MCF 10A (cell line): ENCODE measurements at regions not wholly inside any gene's neighbourhood (a gene's known extent, or its start where the extent isn't known, plus 50 kb on each side); places are given as distances from the start of the nearest gene placed in this dataset.

Source experiments
- BruUV-seq: library from RNA; stranded (reverse); fragments of 400-500 nt; replicated peaks from 2 replicates; lab custom pipeline; 2021; lab: Mats Ljungman, UMichigan
- CTCF ChIA-PET: fragments of 300-600 bp; sonication (Branson Sonifier 250); formaldehyde crosslinking; extraction: SDS; loops from one replicate; lab custom pipeline; 2021; ENCODE audit warnings: antibody characterized with exemption, inconsistent platforms; lab: Yijun Ruan, JAX
- POLR2A ChIA-PET: fragments of 300-600, 350-650 bp; sonication (Branson Sonifier 250); formaldehyde crosslinking; extraction: SDS; loops from one replicate; lab custom pipeline; 2020; ENCODE audit warnings: antibody characterized with exemption, inconsistent platforms; lab: Yijun Ruan, JAX
- DNase-seq: peaks from one replicate; pipeline ENCODE4 v3.0.0-alpha.2; 2018; ENCODE audit not compliant: unreplicated experiment
- H3K27ac Mint-ChIP-seq: one replicate; pipeline ENCODE4 v1.8.0; 2022; ENCODE audit warnings: mild to moderate bottlenecking, low read depth, mixed read lengths; ENCODE audit not compliant: unreplicated experiment
- H3K27me3 Mint-ChIP-seq: one replicate; pipeline ENCODE4 v1.8.0; 2022; ENCODE audit warnings: mixed read lengths; ENCODE audit not compliant: insufficient read depth, unreplicated experiment
- H3K36me3 Mint-ChIP-seq: one replicate; pipeline ENCODE4 v1.8.0; 2022; ENCODE audit warnings: mild to moderate bottlenecking, moderate library complexity, mixed read lengths; ENCODE audit not compliant: insufficient read depth, unreplicated experiment
- H3K4me1 Mint-ChIP-seq: one replicate; pipeline ENCODE4 v1.8.0; 2022; ENCODE audit warnings: mixed read lengths; ENCODE audit not compliant: insufficient read depth, unreplicated experiment
- H3K4me3 Mint-ChIP-seq: one replicate; pipeline ENCODE4 v1.8.0; 2022; ENCODE audit warnings: mild to moderate bottlenecking, moderate library complexity, mixed read lengths; ENCODE audit not compliant: unreplicated experiment
- H3K9me3 Mint-ChIP-seq: one replicate; pipeline ENCODE4 v1.8.0; 2022; ENCODE audit warnings: mixed read lengths; ENCODE audit not compliant: unreplicated experiment
- intact Hi-C: fragments of 100-400 bp; cut with micrococcal nuclease; formaldehyde crosslinking; loops from 2 replicates; pipeline ENCODE4 v1.14.1; 2022
- TF ChIP-seq, protein P1 (sequence below): fragments of 200-600 bp; IDR thresholded peaks from one replicate; pipeline ENCODE4 v1.8.0; 2022; ENCODE audit warnings: antibody characterized with exemption, mild to moderate bottlenecking; ENCODE audit not compliant: unreplicated experiment

DNA sequence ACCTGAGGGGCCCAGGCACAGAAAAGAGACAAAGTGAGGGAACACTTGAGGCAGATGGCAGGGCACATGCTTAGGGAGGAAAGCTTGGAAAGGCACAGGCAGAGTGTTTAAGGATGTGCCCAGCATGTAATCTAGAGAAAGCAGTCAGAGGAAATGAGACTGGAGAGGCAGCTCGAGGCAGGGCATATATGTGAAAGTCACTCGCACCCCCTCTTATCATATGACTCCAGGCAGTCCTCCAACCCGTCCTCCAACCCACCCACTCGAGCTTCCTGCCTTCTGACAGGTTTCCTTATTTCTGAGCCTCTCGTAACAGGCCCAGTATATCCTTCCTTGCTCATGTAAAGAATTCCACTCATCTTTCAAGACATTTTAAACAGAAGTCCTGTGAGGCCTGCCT, 294.0 kb downstream of the SOX2 start:
- DNase-seq = no peak
- Mint-ChIP-seq H3K36me3 (no peaks in the 10 kb centered on the region), H3K27me3 (no peaks in the 10 kb centered on the region), H3K9me3 (no peaks in the 10 kb centered on the region), H3K4me3 (no peak overlapping the region), H3K4me1 (no peaks in the 10 kb centered on the region), H3K27ac (no peak overlapping the region)
- no TSS peak for BruUV-seq
- intact Hi-C loops = no loop called here
- CTCF ChIA-PET = interaction anchor here (1.0 kb wide), 1 partner anchor 24 kb away, joined by 3 read pairs; no protein-coding TSS in a partner anchor
- POLR2A ChIA-PET = no interaction called here
- TF ChIP-seq, protein P1, sequence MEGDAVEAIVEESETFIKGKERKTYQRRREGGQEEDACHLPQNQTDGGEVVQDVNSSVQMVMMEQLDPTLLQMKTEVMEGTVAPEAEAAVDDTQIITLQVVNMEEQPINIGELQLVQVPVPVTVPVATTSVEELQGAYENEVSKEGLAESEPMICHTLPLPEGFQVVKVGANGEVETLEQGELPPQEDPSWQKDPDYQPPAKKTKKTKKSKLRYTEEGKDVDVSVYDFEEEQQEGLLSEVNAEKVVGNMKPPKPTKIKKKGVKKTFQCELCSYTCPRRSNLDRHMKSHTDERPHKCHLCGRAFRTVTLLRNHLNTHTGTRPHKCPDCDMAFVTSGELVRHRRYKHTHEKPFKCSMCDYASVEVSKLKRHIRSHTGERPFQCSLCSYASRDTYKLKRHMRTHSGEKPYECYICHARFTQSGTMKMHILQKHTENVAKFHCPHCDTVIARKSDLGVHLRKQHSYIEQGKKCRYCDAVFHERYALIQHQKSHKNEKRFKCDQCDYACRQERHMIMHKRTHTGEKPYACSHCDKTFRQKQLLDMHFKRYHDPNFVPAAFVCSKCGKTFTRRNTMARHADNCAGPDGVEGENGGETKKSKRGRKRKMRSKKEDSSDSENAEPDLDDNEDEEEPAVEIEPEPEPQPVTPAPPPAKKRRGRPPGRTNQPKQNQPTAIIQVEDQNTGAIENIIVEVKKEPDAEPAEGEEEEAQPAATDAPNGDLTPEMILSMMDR = no peak

DNA sequence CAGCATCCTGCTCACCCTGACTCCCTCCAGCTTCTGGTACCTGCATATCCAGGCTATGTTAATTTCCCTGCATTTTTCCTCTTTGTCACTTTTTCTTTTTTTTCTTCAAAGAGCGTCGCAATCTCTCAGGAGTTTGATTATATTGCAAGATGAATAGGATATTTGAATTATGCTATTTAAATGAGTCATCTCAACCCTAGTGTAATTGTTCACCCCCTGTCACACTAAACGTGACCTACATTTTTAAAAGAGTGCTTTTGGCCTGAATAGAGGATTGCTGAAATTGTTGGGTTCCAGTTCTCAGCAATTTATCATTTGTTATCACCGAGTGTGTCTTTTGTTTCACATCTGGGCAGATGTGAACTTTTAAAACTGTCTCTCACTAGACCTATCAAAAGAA, 294.7 kb downstream of the SOX2 start:
- Mint-ChIP-seq H3K27me3 (no peaks in the 10 kb centered on the region), H3K9me3 (no peaks in the 10 kb centered on the region), H3K4me3 (no peak overlapping the region), H3K27ac (no peak overlapping the region), H3K36me3 (no peaks in the 10 kb centered on the region), H3K4me1 (no peaks in the 10 kb centered on the region)
- CTCF ChIA-PET = no interaction called here
- intact Hi-C loops = no loop called here
- POLR2A ChIA-PET = no interaction called here
- TF ChIP-seq, protein P1 = no peak
- BruUV-seq = no TSS peak
- DNase-seq = no peak

DNA sequence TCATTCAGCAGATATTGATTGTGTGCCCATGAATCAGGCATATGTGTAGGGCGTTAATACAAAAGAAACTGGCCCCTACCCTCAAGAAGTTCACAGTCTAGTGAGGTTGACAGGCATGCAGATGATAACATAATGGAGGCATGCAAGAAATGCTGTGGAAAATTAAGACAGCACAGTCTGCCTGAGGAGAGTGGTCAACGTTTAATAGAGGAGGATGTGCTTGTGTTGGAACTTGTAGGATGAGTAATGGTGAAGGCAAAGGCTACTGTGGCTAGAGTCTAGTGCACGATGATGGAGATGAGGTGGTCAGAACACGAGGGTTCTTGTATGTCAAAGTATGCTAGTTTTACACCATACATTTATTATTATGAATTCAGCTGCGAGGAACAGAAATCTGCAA, 295.7 kb downstream of the SOX2 start:
- H3K36me3 Mint-ChIP-seq = no peaks in the 10 kb centered on the region
- BruUV-seq = no TSS peak
- no peak for DNase-seq
- H3K27ac Mint-ChIP-seq = no peak overlapping the region
- TF ChIP-seq, protein P1 = no peak
- H3K4me1 Mint-ChIP-seq = no peaks in the 10 kb centered on the region
- POLR2A ChIA-PET = no interaction called here
- no peak overlapping the region for H3K4me3 Mint-ChIP-seq
- H3K9me3 Mint-ChIP-seq = no peaks in the 10 kb centered on the region
- intact Hi-C loops = no loop called here
- no peaks in the 10 kb centered on the region for H3K27me3 Mint-ChIP-seq
- CTCF ChIA-PET = interaction anchor here (0.7 to 0.8 kb wide), 2 partner anchors 22 to 168 kb away, joined by 3 to 4 read pairs; no protein-coding TSS in a partner anchor

DNA sequence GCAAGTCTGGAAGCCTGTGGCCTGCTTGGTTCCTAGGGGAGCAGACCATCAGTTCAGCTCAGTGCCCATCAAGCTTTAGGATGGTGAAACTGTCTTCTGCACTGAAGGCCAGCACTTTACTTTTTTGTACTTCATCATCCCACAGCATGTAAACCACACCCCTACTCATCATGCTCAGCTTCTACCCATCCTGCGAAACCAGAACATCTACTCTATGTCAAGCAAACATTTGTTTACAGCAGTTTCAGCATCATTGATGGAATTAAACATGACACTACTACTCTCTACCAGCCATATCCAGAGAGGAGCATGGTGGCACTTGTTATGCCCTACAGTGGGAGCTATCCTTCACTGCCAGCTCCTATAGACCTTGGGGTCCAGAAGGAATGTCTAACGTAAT, 306.6 kb downstream of the SOX2 start:
- no peaks in the 10 kb centered on the region for H3K4me1 Mint-ChIP-seq
- POLR2A ChIA-PET = no interaction called here
- peak overlapping the region; percentile 5 for H3K27ac Mint-ChIP-seq
- intact Hi-C loops = no loop called here
- H3K4me3 Mint-ChIP-seq = no peak overlapping the region
- no peaks in the 10 kb centered on the region for H3K27me3 Mint-ChIP-seq
- BruUV-seq = no TSS peak
- TF ChIP-seq, protein P1 = no peak
- no peaks in the 10 kb centered on the region for H3K36me3 Mint-ChIP-seq
- CTCF ChIA-PET = interaction anchor here (0.8 kb wide), 1 partner anchor 22 kb away, joined by 3 read pairs; no protein-coding TSS in a partner anchor
- no peaks in the 10 kb centered on the region for H3K9me3 Mint-ChIP-seq
- no peak for DNase-seq
